IMR-90 (cell line): ENCODE measurements at regions not wholly inside any gene's neighbourhood (a gene's known extent, or its start where the extent isn't known, plus 50 kb on each side); places are given as distances from the start of the nearest gene placed in this dataset.

Source experiments
- MAFK ChIP-seq: IDR thresholded peaks from 2 replicates; pipeline ENCODE4 v1.6.1; 2012; ENCODE audit warnings: low read depth, low read length, improper control_type of control experiment
- POLR2A ChIP-seq: IDR thresholded peaks from 2 replicates; pipeline ENCODE4 v1.6.1; 2012; ENCODE audit warnings: mild to moderate bottlenecking, low read depth, low read length
- SMC3 ChIP-seq: fragments of 150-350 bp; IDR thresholded peaks from 2 replicates; pipeline ENCODE4 v1.6.1; 2016; ENCODE audit warnings: low read depth, mild to moderate bottlenecking, antibody characterized with exemption, low read length, moderate library complexity
- TF ChIP-seq, protein P1 (sequence below): conservative IDR thresholded peaks from 2 replicates; pipeline ENCODE4 v1.5.1; 2012; ENCODE audit warnings: mild to moderate bottlenecking, low read depth, low read length, improper control_type of control experiment

GRCh38 chr12:103196467-103196866 is 239.0 kb downstream of the ASCL1 start:
- TF ChIP-seq SMC3, result no peak
- TF ChIP-seq, protein P1, sequence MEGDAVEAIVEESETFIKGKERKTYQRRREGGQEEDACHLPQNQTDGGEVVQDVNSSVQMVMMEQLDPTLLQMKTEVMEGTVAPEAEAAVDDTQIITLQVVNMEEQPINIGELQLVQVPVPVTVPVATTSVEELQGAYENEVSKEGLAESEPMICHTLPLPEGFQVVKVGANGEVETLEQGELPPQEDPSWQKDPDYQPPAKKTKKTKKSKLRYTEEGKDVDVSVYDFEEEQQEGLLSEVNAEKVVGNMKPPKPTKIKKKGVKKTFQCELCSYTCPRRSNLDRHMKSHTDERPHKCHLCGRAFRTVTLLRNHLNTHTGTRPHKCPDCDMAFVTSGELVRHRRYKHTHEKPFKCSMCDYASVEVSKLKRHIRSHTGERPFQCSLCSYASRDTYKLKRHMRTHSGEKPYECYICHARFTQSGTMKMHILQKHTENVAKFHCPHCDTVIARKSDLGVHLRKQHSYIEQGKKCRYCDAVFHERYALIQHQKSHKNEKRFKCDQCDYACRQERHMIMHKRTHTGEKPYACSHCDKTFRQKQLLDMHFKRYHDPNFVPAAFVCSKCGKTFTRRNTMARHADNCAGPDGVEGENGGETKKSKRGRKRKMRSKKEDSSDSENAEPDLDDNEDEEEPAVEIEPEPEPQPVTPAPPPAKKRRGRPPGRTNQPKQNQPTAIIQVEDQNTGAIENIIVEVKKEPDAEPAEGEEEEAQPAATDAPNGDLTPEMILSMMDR, result no peak
- TF ChIP-seq POLR2A, result no peak
- TF ChIP-seq MAFK, result no peak
